Stimulated activated CD4-positive, alpha-beta T cell treated with anti-CD3 and anti-CD28 coated beads, Interleukin-12 subunit alpha, Interleukin-12 subunit beta, amount 100 ng/mL, for 24 hours (primary cell): ENCODE measurements at regions not wholly inside any gene's neighbourhood (a gene's known extent, or its start where the extent isn't known, plus 50 kb on each side); places are given as distances from the start of the nearest gene placed in this dataset.
"Not testable (repeated sequence)": the region's sequence is repeated elsewhere in the genome, so short reads cannot be mapped to it uniquely, and the experiment has no call there.

Experiments used
- DNase-seq, 2 experiments: peaks; one replicate each; pipeline ENCODE4 v3.0.0-alpha.2; 2020; ENCODE audit warnings: low read depth in 2 of 2

- DNase-seq, result not testable (repeated sequence)
Observed at GRCh38 chr1:206312274-206312665, 108.9 kb downstream of the SRGAP2 start.

GRCh38 chr1:206314951-206315636 is 111.8 kb downstream of the SRGAP2 start:
- DNase-seq, result not testable (repeated sequence)

DNA sequence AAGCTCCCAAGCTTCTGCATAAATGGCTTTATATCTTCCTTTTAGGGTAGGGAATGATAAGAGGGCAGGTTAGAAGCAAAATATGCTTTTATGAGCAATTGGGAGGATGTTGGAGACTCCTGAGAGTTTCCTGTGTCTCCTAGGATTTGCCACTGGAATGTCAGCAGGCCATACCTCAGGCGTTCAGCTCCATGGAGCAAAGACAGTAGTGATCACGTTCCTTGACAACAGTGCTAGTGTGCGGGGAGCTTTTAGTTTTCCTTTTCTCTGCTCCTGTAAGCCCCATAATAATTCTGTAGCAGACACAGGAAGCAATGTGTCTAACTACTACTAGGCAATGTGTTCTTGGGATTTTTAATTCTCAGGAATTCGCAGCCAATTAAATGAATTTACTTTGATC is 113.6 kb downstream of the SRGAP2 start:
- not testable (repeated sequence) for DNase-seq

DNA sequence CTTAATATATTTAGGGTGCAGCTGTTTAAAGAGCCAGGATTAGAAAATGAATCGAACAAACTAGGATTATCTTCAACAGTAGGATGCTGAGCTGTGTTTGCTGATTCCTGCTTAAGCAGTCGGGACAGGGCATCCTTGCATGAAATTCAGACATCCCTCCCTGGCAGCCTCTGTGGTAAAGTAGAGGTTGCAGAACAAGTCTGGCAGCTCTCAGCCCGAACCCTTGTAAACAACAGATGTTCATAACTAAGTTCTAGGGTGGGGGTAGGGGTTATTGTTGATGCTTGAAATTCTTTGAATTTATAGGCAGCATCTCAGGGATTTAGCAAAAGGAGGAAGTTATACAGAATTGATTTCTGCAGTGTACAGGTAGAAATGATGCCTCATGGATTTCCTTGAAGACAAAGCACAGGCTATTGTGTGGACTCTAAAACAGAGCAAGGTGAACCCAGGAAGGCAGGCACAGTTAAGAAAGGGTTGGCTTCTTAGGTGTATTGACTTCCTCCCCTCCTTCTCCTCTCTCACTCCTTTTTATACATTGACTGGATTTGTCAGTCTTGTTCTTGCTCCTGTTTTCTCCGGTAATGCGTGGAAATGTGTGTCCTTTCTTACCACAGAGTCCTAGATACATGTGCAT is 114.7 kb downstream of the SRGAP2 start:
- not testable (repeated sequence) for DNase-seq

GRCh38 chr1:206320227-206320626 is 116.9 kb downstream of the SRGAP2 start:
- not testable (repeated sequence) for DNase-seq

- DNase-seq, result not testable (repeated sequence)
Observed at GRCh38 chr1:206326159-206326939, 123.0 kb downstream of the SRGAP2 start.

- not testable (repeated sequence) for DNase-seq
Observed at GRCh38 chr1:206331597-206331996, 128.3 kb downstream of the SRGAP2 start.

DNA sequence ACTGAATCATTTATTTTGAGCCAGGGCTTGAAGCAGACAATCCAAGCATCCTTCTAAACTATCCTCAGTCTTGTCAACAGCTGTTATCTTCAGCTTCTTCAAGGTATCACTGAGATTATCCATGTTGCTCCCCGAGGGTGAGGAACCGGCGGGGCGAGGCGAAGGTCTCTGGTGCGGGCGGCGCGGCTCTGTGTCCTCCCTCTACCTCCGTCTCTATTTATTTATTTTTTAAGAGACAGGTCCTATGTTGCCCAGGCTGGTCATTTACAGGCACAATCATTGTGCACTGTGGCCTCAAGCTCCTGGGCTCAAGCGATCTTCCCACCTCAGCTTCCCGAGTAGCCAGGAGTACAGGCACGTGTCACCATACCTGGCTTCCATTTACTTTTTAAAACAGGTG is 130.0 kb downstream of the SRGAP2 start:
- DNase-seq, result not testable (repeated sequence)

DNA sequence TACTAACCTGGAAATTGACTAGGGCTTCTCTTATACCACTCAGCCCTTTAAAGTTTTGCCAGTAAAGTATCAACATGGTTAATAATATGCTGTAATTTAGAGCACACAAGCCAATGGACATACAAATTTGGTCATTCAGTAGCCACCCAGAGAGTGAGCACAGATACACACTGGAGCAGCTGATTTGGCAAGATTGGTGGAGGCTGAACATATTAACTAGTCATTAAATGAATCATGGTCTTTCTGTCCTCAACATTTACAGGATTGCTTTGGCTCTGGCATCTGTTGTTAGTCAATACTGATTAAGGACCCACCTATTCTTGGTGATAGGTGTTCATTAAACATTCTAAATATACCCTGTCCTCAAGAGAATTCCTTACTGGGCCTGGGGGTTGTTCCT is 130.6 kb downstream of the SRGAP2 start:
- DNase-seq, result not testable (repeated sequence)

DNA sequence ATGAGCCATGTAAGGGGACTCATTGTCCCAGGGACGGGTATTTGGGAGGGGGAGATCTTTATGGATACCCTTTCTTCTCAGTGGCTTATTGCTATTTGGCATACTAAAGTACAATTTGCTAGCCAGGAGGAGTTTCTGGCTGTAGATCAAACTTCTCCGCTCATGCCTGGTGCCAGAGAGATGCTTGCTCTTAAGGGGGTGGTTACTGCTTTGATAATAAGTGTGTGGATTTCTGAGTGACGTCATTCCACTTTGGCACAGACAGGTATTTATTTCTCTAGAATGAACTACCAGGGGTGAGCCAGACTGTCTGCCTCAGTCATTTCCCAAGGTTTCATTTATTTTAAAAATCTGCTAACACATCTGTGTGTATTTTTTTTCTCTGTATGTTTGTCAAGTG is 131.1 kb downstream of the SRGAP2 start:
- DNase-seq, result not testable (repeated sequence)

DNA sequence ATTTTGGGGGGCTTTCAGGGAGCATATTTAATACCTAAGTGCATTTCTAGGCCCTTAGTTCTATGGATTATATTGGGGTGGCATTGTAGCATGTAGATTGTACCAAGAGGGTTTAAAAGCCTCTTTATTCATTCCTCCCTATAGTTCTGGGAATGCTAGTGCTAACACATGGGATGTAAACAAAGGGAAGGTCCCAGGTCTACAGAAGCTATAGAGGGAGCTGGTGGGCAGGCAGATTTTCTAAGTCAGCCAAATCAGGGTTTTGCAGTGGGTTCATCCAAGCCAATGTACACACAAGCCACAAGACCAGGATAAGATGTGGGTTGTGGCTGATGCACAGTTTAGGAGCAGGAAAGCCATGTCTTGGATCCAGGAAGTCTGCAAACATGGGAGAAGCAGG is 131.8 kb downstream of the SRGAP2 start:
- not testable (repeated sequence) for DNase-seq

DNA sequence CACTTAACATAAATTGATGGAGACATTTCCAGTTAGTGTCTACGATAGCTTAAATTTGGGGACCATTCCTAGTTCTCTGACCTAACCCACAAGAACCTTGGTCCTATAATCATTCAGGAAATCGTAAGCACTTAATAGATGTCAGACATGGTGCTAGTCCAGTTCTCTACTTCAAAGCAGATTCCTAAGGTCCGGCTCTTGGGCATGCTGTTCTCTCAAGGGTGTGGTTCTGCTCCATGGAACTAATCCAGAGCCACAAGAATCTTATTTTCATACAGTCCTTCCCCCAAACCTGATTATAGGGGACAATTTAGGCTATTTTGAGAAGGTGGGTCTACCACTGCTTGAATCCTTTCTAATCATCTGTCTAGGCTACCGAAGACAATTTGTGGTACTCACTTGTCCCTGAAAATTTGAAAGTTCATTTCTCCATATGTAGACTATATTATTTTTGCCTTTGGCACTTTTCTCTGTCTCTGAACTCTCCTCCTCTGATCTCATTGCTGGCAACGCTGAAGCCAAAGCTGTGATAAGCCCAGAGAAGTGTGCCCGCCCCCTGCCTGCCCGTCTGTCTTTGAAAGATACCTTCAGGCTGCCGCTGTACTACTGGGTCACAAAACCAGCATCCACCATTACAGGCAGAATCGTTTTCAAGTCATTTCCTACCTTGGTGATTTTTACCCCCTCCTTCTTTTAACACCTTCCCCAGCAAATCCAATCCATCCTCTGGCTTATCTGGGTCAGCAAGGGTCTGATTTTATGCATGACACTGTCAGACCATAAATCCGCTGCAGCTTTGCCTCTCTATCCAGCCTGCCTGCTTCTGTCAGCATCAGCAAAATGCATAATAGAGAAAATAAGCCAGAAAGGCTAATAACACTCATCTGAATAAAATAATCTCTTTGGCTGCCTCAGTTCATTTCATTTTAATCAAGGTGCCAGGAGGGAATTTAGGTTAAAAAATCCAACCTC is 132.8 kb downstream of the SRGAP2 start:
- not testable (repeated sequence) for DNase-seq

DNA sequence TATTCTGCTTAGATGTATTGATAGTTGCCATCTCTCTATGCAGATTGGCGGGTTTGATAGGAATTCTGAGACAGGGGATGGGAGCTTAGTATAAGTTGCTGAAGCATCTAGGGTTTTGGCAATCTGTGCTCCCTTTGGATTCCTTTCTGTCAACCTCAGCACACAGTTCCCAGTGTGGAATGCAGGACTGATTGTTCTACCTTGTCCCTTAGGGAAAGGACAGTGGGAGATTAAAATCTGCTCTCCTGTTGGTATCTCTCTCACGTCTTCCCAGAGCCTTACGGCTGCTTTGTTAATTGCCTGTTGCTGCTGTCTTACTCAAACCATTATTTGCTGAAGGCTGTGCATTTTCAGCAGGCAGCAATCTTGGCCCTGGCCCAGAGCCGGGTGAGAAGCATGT is 133.3 kb upstream of the IKBKE start:
- not testable (repeated sequence) for DNase-seq

- DNase-seq, result not testable (repeated sequence)
Observed at GRCh38 chr1:206350493-206351275, 119.6 kb upstream of the IKBKE start.

DNA sequence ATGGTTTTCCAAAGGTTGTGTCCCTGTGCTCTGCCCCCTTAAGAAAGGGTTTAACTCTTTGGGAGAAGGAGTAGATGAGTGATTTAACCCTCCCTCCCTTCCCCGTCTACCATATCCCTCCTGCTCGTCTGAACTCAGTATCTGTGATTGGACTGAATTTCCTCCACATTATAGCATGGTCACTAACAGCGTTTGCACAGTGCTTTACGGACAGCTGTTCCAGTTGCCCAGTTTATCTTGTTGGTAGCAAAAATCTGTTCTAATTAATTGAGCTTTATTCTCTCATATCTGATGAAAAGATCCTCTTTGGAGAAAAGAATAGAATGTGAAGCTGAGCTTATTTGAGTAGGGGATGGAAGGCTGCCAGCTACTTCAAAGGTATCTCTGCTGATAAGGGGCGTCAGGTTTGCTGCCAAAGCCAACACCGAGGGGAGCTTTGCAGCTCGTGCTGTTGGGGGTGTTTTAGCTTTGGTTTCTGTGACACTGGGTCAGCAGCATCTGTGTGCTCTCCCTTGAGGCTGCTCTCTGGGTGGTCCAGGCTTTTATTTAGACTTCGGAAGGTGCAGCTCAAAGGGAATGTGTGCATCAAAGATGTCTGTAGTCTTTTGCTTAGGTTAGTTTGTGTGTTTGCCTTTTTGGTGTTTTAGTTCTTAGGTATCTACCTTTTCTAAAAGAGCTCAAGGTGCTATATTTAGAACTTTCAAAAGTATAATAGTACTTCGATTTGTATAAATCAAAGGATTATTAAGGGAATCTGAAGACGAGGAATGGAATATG is 118.8 kb upstream of the IKBKE start:
- not testable (repeated sequence) for DNase-seq

- DNase-seq, result not testable (repeated sequence)
Observed at GRCh38 chr1:206356310-206356709, 114.0 kb upstream of the IKBKE start.

DNA sequence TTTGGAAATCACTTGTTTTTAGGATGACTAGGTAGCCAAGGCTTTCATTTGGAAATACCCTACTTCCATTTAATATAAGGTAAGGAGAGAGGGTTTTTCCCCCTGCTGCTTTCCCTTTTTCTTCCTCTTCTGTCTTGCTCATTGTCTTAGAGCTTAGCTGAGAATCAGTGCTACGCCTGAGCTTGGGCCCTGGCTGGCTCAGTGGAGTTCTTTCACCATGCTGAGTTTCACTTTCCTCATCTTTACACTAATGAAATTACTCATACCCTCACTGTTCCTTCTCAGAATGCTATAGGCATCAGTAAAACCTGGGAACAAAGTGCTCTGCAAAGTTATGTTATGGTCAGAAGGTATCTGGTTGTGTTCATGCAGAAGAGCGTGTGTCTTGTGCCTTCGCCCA is 112.3 kb upstream of the IKBKE start:
- DNase-seq, result peak; percentile 5 to 36

- DNase-seq, result not testable (repeated sequence)
Observed at GRCh38 chr1:206358771-206359170, 111.5 kb upstream of the IKBKE start.

DNA sequence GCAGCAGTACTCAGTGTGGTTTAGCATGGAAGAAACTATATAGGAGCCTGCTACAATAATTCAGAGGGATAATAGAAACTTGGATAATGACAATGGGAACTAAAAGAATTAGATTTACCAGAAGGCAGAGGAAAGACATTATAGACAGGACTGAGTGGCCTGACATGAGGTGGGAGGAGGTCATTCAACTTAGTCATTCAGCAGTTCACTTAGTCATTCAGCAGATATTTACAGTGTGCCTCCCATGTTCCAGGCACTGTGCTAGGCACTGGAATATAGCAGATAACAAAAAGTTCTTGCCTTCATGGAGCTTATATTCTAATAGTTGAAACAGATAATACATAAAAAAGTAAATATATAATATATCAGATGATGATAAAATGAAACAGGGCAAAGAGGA is 110.9 kb upstream of the IKBKE start:
- not testable (repeated sequence) for DNase-seq
